Activated CD8-positive, alpha-beta memory T cell treated with anti-CD3 and anti-CD28 coated beads, Interleukin-2, amount 50 U/mL, for 48 hours (primary cell): ENCODE measurements at regions not wholly inside any gene's neighbourhood (a gene's known extent, or its start where the extent isn't known, plus 50 kb on each side); places are given as distances from the start of the nearest gene placed in this dataset.
"Not testable (repeated sequence)": the region's sequence is repeated elsewhere in the genome, so short reads cannot be mapped to it uniquely, and the experiment has no call there.

Source experiments
- DNase-seq: peaks from one replicate; pipeline ENCODE4 v3.0.0-alpha.2; 2020

GRCh38 chr17:77783991-77784820 is 174.3 kb upstream of the TNRC6C start:
- peak; percentile 67 for DNase-seq

DNA sequence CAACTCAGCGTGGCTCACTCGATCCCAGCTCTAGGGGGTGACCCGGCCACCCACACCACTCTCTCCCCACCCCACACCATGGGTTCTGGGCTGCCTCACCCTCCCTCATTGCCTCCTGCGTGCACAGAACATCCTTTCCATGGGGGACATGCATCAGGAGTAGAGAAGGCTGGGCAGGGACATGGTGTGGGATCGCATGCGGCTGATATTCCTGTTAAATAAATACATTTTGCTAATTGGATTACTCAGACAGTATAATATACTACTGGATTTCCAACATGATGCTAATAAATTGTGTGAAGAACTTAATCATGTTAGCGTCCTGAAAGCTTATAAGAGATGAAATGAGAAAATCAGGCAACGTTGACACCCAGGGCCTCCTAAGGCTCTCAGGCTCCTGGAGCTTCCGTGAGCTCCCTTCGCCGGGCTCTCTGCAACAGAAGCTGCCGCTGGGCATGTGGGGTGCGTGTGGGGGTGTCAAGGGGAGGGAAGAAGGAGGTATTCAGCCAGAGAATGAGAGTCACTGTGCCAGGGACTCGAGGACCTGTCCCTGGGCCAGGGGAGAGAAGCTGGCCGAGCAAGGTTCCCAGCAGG is 173.1 kb upstream of the TNRC6C start:
- no peak for DNase-seq

DNA sequence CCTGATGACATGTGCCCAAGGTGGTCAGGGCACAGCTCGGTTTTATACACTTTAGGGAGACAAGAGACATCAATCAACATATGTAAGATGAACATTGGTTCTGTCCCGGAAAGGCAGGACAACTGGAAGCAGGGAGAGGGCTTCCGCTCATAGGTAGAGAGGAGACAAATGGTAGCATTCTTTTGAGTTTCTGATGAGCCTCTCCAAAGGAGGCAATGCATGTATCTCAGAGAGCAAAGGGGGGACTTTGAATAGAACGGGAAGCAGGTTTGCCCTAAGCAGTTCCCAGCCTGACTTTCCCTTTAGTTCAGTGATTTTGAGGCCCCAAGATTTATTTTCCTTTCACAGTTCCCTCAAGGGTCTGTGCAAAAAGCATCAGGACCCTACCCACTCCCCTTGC is 172.4 kb upstream of the TNRC6C start:
- no peak for DNase-seq

GRCh38 chr17:77786740-77787505 is 171.6 kb upstream of the TNRC6C start:
- no peak for DNase-seq

GRCh38 chr17:77790143-77790829 is 168.2 kb upstream of the TNRC6C start:
- DNase-seq = no peak

DNA sequence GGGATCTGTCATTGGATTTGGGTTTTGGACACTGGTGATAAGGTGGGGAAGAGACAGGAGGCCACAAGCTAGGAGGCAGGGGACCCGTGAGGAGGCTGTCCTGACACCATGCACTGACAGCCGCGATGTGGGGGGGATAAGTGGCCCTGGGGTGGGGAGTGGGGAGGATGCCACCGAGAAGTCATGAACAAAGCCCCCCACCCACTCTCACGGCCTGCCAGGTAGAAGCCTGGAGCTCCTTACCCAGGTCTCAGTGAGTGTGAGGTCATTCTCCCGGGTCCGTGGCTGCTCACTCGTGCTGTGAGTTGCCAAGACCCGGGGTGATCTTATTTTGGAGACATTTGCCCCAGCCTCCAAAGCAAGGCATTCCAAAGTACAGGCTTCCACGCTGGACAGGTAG is 165.9 kb upstream of the TNRC6C start:
- DNase-seq = no peak

DNA sequence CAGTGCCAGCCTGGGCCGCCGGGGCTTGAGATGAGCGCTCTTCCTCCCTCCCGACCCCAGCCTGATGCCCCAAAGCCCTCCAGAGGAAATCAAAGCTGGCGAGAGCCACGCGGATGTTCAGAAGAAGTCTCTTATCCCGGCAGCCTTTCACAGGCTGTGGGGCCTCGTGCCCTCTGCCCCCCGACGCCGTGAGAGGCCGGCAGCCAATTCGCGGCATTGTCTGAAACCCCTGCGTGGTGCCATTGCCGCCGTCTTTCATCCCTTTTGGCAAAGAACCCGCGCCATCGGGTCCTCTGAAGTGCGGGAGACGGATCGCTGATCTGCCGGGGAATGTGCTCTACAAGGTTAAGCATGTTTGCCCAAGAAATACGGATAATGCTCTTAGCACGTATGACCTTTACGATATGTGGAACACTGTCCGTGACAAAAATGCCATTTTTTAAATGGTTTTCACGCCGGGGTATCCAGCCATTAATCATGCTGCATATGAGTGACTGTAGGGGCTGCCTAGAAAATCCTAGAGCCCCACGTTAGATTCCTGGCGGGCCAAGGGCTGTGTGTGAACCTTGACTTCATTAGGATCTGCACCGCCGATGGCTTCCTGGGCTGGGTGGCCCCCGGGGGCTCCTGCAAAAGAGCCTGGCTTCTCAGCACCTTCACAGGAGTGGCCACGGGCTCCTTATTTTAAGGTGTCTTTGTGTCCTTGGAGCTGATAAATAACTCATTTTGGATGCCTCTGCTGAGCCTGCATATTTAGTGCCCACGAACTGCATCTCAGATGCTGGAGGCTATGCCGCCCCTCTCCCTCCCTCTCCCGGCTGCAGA is 165.1 kb upstream of the TNRC6C start:
- DNase-seq = no peak

GRCh38 chr17:77793971-77794235 is 164.6 kb upstream of the TNRC6C start:
- no peak for DNase-seq

- DNase-seq = no peak
These were observed 163.7 kb upstream of the TNRC6C start for GRCh38 chr17:77794846-77795245.

DNA sequence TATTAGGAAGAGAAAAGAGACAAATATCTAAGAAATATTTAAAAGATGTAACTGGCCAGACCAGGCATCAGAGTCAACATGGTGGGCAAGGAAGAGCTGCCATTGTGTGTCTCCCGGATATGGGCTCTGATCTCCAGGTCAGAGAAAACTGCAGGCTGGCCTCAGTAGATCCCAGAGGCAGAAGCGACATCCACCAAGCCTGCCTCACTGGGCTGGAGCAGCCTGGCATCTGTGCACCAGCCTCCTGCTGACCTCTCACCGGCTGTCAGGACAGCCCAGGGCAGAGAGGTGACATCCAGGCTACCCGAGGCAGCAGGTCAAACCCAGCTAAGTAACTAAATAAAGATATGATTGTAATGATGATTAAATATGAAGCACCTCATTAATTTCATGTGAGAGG is 162.8 kb upstream of the TNRC6C start:
- no peak for DNase-seq

DNA sequence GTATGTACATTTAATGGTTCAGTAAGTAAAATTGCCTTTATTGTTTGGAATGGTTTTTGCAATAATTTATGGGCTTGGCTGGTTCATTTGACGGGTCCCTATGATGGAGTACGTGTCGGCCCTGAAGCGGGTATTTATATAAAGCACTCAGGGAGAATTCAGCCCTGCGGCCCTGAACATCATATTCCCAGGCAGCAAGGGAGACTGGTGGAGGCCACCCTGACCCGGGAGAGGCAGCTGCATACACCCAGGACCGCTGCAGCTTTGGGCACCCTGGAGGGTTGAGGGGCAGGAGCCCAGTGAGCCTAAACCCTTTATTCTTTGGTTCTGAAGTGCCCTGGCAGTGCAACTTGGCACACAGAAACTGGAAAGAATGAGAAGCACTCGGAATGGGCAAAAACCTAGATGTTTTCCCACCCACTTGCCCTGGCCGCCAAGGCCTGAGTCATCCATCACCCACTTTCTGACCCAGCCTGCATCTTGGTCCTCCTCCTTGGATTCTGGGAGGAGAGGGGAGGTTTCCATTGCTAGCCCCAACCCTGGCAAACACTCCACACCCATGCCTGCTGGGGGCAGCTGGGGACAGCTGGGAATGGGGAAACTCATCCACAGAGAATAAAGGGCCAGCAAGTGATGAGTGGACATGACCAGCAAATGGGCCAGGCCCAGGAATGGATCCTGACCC is 162.2 kb upstream of the TNRC6C start:
- DNase-seq = no peak

- no peak for DNase-seq
These were observed 160.5 kb upstream of the TNRC6C start for GRCh38 chr17:77798031-77798430.

- DNase-seq = no peak
These were observed 160.0 kb upstream of the TNRC6C start for GRCh38 chr17:77798481-77798880.

DNA sequence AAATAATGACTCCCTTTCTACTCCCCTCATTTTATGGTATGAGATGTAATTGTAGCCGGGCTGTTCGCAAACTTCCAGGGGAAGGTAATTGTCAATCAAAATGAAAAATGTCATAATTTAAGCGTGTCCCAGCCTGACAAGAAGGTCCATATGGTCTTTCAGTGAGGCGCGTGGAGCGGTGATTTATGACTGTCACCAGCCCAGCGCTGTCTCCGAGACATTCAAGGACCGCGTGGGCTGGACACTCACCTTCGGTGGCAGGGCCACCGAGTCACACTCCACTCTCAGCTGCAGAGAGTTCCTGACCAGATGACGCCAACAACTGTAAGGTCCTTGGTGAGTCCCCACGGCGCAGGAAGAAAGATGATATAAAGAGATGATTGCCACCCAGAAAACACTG is 157.7 kb upstream of the TNRC6C start:
- no peak for DNase-seq

DNA sequence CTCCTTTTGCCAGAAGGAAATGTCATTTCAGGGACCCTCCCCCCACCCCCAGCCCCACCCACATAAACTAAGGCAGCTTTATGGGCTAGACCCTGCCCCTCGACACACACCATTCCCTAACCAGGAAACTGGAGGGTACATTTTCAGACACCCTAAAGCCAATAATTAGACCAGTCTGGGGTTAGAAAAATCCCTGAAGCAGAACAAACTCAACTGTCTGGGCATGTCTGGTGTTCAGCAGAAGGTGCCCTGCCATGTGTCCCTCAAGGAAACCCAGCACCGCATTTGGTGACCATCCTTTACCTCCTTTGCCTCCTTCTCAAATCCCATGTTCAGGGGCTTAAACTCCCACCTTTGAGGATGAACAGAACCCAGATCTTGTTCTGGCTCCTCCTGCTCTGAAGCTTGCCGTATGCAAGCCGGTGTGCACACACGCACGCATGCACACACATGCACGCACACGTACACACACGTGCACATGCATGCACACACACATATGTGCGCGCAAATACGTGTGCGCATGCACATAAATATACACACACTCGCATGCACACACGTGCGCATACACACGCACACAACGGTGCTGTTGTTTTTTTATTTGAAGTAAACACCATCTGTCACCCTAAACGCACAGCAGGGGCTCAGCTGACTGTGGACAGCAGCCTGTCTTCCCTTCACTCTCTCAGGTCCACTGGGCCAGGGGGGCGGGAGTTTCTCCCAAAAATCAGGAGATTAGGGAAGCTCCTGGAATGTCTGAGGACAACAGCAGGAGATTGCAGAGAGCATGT is 156.8 kb upstream of the TNRC6C start:
- DNase-seq = no peak

DNA sequence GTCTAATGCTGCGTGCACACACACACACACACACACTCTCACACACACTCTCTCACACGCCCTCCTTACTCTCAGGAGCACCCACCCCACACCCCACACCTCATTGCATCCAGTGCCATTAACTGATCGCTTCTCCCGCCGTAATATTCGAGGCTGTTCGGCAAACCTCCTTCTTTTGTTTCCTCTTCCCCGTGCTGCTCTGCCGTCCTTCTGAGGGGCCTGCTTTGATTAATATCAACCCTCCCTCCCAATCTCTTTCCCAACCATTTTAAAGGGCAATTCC is 156.2 kb upstream of the TNRC6C start:
- no peak for DNase-seq

- DNase-seq = no peak
These were observed 155.7 kb upstream of the TNRC6C start for GRCh38 chr17:77802811-77803220.

DNA sequence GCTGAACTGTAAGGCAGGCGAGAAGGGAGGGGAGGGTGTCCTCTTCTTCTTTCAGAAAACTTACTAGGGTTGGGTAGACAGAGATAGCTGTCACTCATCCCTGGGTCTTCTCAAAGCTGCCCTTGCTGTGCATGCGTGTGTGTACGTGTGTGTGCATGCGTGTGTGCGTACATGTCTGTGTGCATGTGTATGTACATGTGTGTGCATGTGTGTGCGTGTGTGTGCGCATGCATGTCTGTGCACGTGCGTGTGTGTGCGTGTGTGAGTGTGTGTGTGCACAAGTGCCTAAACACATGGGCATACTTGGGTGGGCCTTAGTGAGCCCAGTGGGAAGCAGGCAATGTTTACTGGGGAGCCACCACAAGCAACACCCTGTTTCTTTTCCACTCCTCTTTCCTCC is 154.8 kb upstream of the TNRC6C start:
- DNase-seq = no peak

DNA sequence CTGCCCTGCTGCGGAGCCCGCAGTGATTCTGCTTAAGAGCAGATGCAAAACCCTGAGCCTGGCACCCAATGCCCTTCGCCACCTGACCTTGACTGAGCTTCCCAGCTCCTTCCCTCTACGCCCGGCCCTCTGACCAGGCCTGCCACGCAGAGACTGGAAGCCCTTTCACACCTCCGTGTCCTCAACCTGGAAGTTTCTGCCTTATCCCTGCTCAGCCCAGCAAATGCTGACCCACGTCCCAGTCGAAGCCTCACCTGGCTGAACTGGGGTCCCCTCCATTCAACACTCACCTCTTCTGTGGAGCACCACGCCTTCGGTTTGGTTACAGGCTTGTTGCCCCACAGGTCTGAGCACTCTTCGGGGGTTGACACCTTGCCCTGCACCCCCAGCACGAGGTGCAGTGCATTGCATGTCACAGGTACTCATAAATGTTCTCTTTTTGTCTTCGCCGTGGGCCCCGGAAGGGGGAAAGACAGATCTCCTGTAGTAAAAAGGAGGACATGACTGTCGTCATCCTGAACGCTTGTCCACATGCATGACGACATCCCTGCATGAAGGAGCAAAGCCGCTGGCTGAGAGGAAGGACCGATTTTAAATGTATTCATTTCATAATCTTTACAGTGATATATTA is 153.6 kb upstream of the TNRC6C start:
- no peak for DNase-seq

- DNase-seq = not testable (repeated sequence)
These were observed 152.5 kb upstream of the TNRC6C start for GRCh38 chr17:77805970-77806369.
